ENCODE measurements at regions not wholly inside any gene's neighbourhood (a gene's known extent, or its start where the extent isn't known, plus 50 kb on each side); places are given as distances from the start of the nearest gene placed in this dataset.

GRCh38 chr6:166005944-166006899, 161.4 kb downstream of the TBXT start:
- TF ChIP-seq CTCF (IDR thresholded peaks at IDR 0.05; ENCODE audit: extremely low read depth in 1 of 2, insufficient read depth in 1 of 2, low read depth in 1 of 2, low read length in 2 of 2) = no peak
- no peak for TF ChIP-seq POLR2A (IDR thresholded peaks at IDR 0.05; ENCODE audit: low read depth, low read length)
- no peak for TF ChIP-seq GATA2 (IDR thresholded peaks at IDR 0.05; ENCODE audit: insufficient read depth, insufficient read length, low read depth, low read length)
- no peak for TF ChIP-seq POLR2AphosphoS5 (IDR thresholded peaks at IDR 0.05; ENCODE audit: insufficient read depth, low read depth, low read length)
- TF ChIP-seq MYC (IDR thresholded peaks at IDR 0.05; ENCODE audit: low read depth, low read length) = no peak
- no peak for TF ChIP-seq EZH2 (IDR thresholded peaks at IDR 0.05; ENCODE audit: borderline replicate concordance, low read depth, low read length, severe bottlenecking)

All from endothelial cell of umbilical vein (primary cell).